KOPT-K1 (cell line): ENCODE measurements at regions not wholly inside any gene's neighbourhood (a gene's known extent, or its start where the extent isn't known, plus 50 kb on each side); places are given as distances from the start of the nearest gene placed in this dataset.
"Not testable (repeated sequence)": the region's sequence is repeated elsewhere in the genome, so short reads cannot be mapped to it uniquely, and the experiment has no call there.

Experiments
- H3K27ac ChIP-seq: fragments of 200-600 bp; sonication (generic); 2 replicates; pipeline ENCODE4 v1.5.1; 2016; ENCODE audit warnings: antibody characterized with exemption, mild to moderate bottlenecking, low read depth, low read length; ENCODE audit not compliant: poor library complexity, severe bottlenecking
- H3K36me3 ChIP-seq: fragments of 200-600 bp; sonication (generic); 2 replicates; pipeline ENCODE4 v1.5.1; 2017; ENCODE audit warnings: antibody characterized with exemption, mild to moderate bottlenecking, low read length, moderate library complexity; ENCODE audit not compliant: insufficient read depth
- H3K9me3 ChIP-seq: fragments of 200-600 bp; sonication (generic); 2 replicates; pipeline ENCODE4 v1.5.1; 2017; ENCODE audit warnings: antibody characterized with exemption, low read length, mild to moderate bottlenecking; ENCODE audit not compliant: insufficient read depth, poor library complexity, severe bottlenecking

GRCh38 chr5:126677121-126677520 is 76.4 kb downstream of the PHAX start:
- Histone ChIP-seq H3K9me3 (no peaks in the 10 kb centered on the region), H3K27ac (no peak overlapping the region), H3K36me3 (no peaks in the 10 kb centered on the region)

DNA sequence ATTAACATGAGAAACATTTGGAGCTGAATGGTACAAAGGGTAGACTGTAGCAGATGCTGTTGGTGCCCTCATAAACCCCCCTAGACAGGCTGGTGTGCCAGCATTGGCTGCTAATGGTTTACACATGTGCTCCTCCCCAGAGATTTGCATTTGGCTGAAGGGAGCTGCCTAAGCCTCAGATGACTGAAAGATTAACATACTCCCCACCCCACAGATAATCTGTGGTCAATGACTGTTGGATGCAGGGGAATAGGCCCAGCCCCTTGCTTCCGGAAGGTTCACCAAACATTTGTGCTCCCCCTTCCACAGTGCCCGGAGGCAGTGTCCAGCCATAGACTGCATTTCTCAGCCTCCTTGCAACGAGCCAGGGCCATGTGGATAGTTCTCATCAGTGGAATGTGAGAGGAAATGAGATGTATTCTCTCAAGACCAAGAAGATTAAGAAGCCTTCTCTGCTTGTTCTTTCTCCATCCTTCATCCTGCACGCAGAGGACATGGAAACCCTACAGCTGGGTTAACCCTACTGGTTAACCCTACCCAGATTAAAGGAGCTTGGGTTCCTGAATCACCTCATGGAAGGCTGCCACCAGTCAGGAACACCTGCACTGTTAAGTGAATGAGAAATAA is 79.6 kb downstream of the PHAX start:
- no peaks in the 10 kb centered on the region for H3K9me3 ChIP-seq
- H3K27ac ChIP-seq: peak overlapping the region; percentile 68
- no peaks in the 10 kb centered on the region for H3K36me3 ChIP-seq

GRCh38 chr5:126681314-126681713 is 80.6 kb downstream of the PHAX start:
- H3K27ac ChIP-seq, H3K9me3 ChIP-seq, H3K36me3 ChIP-seq: not testable (repeated sequence)

GRCh38 chr5:126681970-126682369 is 81.2 kb downstream of the PHAX start:
- no peaks in the 10 kb centered on the region for H3K36me3 ChIP-seq
- H3K27ac ChIP-seq: no peak overlapping the region
- H3K9me3 ChIP-seq: no peaks in the 10 kb centered on the region

DNA sequence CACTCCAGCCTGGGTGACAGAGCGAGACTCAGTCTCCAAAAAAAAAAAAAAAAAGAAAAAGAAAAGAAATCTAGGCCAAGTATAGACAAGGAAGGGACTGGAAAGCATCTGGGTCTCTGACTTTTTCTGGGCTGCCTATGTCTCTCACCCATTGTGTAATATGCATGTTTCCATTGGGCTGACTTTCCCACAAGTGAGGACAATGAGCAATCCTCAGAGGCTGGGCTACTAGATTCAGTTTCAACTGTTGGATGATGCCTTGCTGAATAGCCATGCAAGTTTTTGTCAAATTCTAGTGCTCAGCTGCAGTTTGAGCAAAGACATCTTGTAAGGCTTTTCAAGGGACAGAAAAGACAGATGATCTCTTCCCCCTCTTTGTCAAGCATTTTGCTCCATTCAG is 82.1 kb downstream of the PHAX start:
- Histone ChIP-seq H3K36me3 (no peaks in the 10 kb centered on the region), H3K27ac (no peak overlapping the region), H3K9me3 (no peaks in the 10 kb centered on the region)

- Histone ChIP-seq H3K36me3 (no peaks in the 10 kb centered on the region), H3K9me3 (no peaks in the 10 kb centered on the region), H3K27ac (no peak overlapping the region)
These were observed 83.2 kb downstream of the PHAX start for GRCh38 chr5:126683912-126684311.

GRCh38 chr5:126684656-126685442 is 84.1 kb downstream of the PHAX start:
- not testable (repeated sequence) for H3K9me3 ChIP-seq, H3K36me3 ChIP-seq
- peak overlapping the region; percentile 12 for H3K27ac ChIP-seq

GRCh38 chr5:126686451-126687126 is 85.8 kb downstream of the PHAX start:
- H3K9me3 ChIP-seq: no peaks in the 10 kb centered on the region
- H3K27ac ChIP-seq: no peak overlapping the region
- no peaks in the 10 kb centered on the region for H3K36me3 ChIP-seq

GRCh38 chr5:126692971-126693370 is 84.0 kb upstream of the LMNB1 start:
- H3K36me3 ChIP-seq: no peaks in the 10 kb centered on the region
- H3K9me3 ChIP-seq: no peaks in the 10 kb centered on the region
- H3K27ac ChIP-seq: no peak overlapping the region

GRCh38 chr5:126693806-126694205 is 83.1 kb upstream of the LMNB1 start:
- no peak overlapping the region for H3K27ac ChIP-seq
- H3K9me3 ChIP-seq: no peaks in the 10 kb centered on the region
- no peaks in the 10 kb centered on the region for H3K36me3 ChIP-seq

DNA sequence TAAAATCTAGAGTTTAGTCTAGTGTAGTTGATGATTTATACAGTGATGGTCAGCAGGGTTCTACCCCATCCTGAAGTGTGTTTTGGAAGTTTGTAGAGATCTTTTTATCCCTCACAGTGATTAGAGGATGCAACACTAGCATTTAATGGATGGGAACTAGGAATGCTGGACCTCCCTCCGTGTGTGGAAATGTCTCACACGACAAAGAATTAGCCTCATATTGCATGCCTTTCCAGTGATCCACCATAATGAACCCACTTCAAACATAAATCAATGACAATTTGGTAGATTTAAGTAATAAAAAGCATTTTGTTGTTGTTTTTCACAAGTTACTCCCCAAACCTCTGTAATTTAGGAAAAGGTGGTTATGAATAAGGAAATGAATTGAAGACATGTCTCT is 82.5 kb upstream of the LMNB1 start:
- Histone ChIP-seq H3K27ac (no peak overlapping the region), H3K9me3 (no peaks in the 10 kb centered on the region), H3K36me3 (no peaks in the 10 kb centered on the region)

DNA sequence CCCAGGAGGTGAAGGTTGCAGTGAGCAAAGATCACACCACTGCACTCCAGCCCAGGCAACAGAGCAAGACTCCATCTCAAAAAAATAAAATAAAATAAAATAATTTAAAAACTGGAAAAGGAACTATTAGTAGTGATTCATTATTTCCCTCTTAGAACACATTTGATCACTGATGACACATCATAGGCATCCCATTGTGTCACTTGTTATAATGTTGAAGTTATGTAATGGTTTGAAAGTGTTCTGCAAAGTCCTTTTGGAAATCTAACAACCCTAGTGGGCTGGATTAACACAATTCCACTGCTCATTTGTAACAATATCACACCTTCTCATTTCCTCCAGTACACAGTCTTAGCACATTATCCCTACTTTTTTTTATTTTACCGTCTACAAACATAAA is 81.8 kb upstream of the LMNB1 start:
- H3K36me3 ChIP-seq: no peaks in the 10 kb centered on the region
- H3K9me3 ChIP-seq: no peaks in the 10 kb centered on the region
- H3K27ac ChIP-seq: no peak overlapping the region

DNA sequence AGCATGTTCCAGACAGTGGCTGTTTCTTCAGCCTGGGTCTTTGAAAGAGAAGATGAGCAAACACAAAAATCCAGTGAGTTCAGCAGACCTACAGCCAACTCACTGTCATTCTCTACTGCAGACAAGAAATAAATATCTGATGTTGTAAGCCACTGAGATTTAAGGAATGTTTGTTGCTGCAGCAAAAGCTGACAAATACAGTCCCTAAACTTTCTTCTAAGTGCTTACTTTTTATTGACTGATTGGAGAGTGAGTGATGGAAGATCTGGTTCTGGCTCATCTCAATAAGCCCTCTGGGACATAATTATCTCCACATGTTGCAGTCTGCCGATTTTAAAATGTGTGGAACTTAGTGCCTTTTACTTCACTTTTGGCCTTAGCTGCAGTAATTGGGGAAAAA is 69.9 kb upstream of the LMNB1 start:
- Histone ChIP-seq H3K27ac (no peak overlapping the region), H3K36me3 (no peaks in the 10 kb centered on the region), H3K9me3 (no peaks in the 10 kb centered on the region)

- H3K9me3 ChIP-seq: no peaks in the 10 kb centered on the region
- H3K36me3 ChIP-seq: no peaks in the 10 kb centered on the region
- no peak overlapping the region for H3K27ac ChIP-seq
These were observed 61.2 kb upstream of the LMNB1 start for GRCh38 chr5:126715765-126716164.

GRCh38 chr5:126716861-126717260 is 60.1 kb upstream of the LMNB1 start:
- Histone ChIP-seq H3K9me3 (no peaks in the 10 kb centered on the region), H3K36me3 (no peaks in the 10 kb centered on the region), H3K27ac (no peak overlapping the region)
